ENCODE measurements at regions not wholly inside any gene's neighbourhood (a gene's known extent, or its start where the extent isn't known, plus 50 kb on each side); places are given as distances from the start of the nearest gene placed in this dataset.

DNA sequence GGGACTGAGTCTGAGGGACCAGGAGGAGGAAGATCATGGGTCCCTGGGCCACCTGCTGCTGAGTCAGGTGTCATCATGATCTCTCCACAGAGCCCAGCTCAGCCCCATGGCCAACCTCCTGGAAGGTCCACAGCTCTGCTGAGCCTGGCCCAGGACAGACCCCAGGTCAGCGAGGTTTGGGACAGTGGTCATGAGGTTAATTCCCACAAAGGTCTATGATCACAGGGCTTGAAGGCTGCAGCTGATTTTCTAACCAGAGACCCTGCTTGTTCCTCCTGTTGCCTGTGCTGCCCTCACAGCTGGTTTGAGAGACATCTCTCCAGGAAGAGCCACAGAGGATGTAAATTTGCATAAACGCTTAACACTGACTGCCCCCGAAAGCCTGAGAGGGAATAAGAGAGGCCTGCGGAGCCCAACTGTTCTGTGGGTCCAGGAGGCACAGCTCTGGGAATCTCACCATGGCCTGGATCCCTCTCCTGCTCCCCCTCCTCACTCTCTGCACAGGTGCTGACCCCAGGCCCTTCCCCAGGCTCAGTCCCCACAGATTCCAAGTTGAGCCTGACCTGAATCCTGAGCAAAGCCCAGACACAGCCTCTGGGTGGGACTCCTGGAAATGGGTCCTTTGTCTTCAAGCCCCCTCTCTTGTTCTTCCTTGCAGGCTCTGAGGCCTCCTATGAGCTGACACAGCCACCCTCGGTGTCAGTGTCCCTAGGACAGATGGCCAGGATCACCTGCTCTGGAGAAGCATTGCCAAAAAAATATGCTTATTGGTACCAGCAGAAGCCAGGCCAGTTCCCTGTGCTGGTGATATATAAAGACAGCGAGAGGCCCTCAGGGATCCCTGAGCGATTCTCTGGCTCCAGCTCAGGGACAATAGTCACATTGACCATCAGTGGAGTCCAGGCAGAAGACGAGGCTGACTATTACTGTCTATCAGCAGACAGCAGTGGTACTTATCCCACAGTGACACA lies 102.8 kb downstream of the GGTLC2 start:
- ChIA-PET POLR2A (no interaction called here), CTCF (ENCODE audit: low intra/inter-chr PET ratio, low total read pairs) (interaction anchor here (1.7 kb wide), 1 partner anchor 54 kb away, joined by 5 read pairs; no protein-coding TSS in a partner anchor)
- BruUV-seq (replicated peaks) = no TSS peak
- Histone ChIP-seq H4K20me1 (ENCODE audit: insufficient read depth, low read length) (no peaks in the 10 kb centered on the region; the same call in 1 of the 2 replicates), H2AFZ (ENCODE audit: low read length) (no peak overlapping the region), H3K27me3 (ENCODE audit: control insufficient read depth in 1 of 2, insufficient read depth in 2 of 2, low read length in 2 of 2) (peaks cover 0 to 11% of the 10 kb centered on the region in 2 experiments; a peak in 3 of 5 replicates), H3K9me3 (ENCODE audit: low read length) (no peaks in the 10 kb centered on the region), H3K9ac (ENCODE audit: insufficient read depth, low read depth, low read length) (no peak overlapping the region), H3K4me3 (replicated peaks in 1 of 3; ENCODE audit: insufficient read depth in 1 of 3, low read depth in 2 of 3, low read length in 3 of 3) (no peak overlapping the region), H3K4me2 (ENCODE audit: low read depth, low read length) (no peak overlapping the region), H3K36me3 (replicated peaks in 1 of 2; ENCODE audit: control insufficient read depth in 1 of 2, insufficient read depth in 2 of 2, low read length in 2 of 2) (no peaks in the 10 kb centered on the region), H3K79me2 (ENCODE audit: insufficient read depth, low read length) (no peaks in the 10 kb centered on the region), H3K4me1 (ENCODE audit: insufficient read depth, low read length) (no peaks in the 10 kb centered on the region), H3K27ac (ENCODE audit: extremely low read length, insufficient read depth, low read length) (no peak overlapping the region)
- FAIRE-seq = no peak
- in situ Hi-C loops (cut with HindIII; ENCODE audit: extremely low pct_ligation_motif_present, low pct_unique_long_range_greater_than_20kb) = no loop called here
- no peak for ATAC-seq
- intact Hi-C loops (cut with micrococcal nuclease; ENCODE audit: unreplicated experiment) = no loop called here
- no peak for DNase-seq (ENCODE audit: low spot score)
- WGBS (ENCODE audit: low lambda C conversion rate) = 0% methylated on average over 3 of the region's 8 CpGs
- TF ChIP-seq ZNF766 (CRISPR knock-in tag; IDR thresholded peaks at IDR 0.05; ENCODE audit: borderline replicate concordance) = no peak
- TF ChIP-seq, protein P1, sequence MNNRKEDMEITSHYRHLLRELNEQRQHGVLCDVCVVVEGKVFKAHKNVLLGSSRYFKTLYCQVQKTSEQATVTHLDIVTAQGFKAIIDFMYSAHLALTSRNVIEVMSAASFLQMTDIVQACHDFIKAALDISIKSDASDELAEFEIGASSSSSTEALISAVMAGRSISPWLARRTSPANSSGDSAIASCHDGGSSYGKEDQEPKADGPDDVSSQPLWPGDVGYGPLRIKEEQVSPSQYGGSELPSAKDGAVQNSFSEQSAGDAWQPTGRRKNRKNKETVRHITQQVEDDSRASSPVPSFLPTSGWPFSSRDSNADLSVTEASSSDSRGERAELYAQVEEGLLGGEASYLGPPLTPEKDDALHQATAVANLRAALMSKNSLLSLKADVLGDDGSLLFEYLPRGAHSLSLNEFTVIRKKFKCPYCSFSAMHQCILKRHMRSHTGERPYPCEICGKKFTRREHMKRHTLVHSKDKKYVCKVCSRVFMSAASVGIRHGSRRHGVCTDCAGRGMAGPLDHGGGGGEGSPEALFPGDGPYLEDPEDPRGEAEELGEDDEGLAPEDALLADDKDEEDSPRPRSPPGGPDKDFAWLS (CRISPR knock-in tag; IDR thresholded peaks at IDR 0.05; ENCODE audit: borderline replicate concordance) = no peak
- no peak for TF ChIP-seq MED1 (CRISPR knock-in tag; IDR thresholded peaks at IDR 0.05)
- no peak for TF ChIP-seq SOX5 (CRISPR knock-in tag; IDR thresholded peaks at IDR 0.05; ENCODE audit: borderline replicate concordance)
- no peak for TF ChIP-seq TARDBP (CRISPR knock-in tag; IDR thresholded peaks at IDR 0.05)
- TF ChIP-seq ZNF24 (IDR thresholded peaks at IDR 0.05) = no peak
- TF ChIP-seq, protein P2, sequence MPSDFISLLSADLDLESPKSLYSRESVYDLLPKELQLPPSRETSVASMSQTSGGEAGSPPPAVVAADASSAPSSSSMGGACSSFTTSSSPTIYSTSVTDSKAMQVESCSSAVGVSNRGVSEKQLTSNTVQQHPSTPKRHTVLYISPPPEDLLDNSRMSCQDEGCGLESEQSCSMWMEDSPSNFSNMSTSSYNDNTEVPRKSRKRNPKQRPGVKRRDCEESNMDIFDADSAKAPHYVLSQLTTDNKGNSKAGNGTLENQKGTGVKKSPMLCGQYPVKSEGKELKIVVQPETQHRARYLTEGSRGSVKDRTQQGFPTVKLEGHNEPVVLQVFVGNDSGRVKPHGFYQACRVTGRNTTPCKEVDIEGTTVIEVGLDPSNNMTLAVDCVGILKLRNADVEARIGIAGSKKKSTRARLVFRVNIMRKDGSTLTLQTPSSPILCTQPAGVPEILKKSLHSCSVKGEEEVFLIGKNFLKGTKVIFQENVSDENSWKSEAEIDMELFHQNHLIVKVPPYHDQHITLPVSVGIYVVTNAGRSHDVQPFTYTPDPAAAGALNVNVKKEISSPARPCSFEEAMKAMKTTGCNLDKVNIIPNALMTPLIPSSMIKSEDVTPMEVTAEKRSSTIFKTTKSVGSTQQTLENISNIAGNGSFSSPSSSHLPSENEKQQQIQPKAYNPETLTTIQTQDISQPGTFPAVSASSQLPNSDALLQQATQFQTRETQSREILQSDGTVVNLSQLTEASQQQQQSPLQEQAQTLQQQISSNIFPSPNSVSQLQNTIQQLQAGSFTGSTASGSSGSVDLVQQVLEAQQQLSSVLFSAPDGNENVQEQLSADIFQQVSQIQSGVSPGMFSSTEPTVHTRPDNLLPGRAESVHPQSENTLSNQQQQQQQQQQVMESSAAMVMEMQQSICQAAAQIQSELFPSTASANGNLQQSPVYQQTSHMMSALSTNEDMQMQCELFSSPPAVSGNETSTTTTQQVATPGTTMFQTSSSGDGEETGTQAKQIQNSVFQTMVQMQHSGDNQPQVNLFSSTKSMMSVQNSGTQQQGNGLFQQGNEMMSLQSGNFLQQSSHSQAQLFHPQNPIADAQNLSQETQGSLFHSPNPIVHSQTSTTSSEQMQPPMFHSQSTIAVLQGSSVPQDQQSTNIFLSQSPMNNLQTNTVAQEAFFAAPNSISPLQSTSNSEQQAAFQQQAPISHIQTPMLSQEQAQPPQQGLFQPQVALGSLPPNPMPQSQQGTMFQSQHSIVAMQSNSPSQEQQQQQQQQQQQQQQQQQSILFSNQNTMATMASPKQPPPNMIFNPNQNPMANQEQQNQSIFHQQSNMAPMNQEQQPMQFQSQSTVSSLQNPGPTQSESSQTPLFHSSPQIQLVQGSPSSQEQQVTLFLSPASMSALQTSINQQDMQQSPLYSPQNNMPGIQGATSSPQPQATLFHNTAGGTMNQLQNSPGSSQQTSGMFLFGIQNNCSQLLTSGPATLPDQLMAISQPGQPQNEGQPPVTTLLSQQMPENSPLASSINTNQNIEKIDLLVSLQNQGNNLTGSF (CRISPR knock-in tag; IDR thresholded peaks at IDR 0.05) = no peak
- no peak for TF ChIP-seq SSRP1 (CRISPR knock-in tag; IDR thresholded peaks at IDR 0.05)
- TF ChIP-seq, protein P3, sequence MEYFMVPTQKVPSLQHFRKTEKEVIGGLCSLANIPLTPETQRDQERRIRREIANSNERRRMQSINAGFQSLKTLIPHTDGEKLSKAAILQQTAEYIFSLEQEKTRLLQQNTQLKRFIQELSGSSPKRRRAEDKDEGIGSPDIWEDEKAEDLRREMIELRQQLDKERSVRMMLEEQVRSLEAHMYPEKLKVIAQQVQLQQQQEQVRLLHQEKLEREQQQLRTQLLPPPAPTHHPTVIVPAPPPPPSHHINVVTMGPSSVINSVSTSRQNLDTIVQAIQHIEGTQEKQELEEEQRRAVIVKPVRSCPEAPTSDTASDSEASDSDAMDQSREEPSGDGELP (IDR thresholded peaks at IDR 0.05; ENCODE audit: borderline replicate concordance, low read depth) = no peak
- TF ChIP-seq, protein P4, sequence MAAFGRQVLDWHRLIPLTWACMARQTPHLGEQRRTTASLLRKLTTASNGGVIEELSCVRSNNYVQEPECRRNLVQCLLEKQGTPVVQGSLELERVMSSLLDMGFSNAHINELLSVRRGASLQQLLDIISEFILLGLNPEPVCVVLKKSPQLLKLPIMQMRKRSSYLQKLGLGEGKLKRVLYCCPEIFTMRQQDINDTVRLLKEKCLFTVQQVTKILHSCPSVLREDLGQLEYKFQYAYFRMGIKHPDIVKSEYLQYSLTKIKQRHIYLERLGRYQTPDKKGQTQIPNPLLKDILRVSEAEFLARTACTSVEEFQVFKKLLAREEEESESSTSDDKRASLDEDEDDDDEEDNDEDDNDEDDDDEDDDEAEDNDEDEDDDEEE (CRISPR knock-in tag; IDR thresholded peaks at IDR 0.05) = no peak
- TF ChIP-seq PAX8 (CRISPR knock-in tag; IDR thresholded peaks at IDR 0.05; ENCODE audit: borderline replicate concordance) = no peak
- no peak for TF ChIP-seq EED (CRISPR knock-in tag; IDR thresholded peaks at IDR 0.05)
- no peak for TF ChIP-seq MIXL1 (CRISPR knock-in tag; IDR thresholded peaks at IDR 0.05)

Measured in HepG2 (cell line).